ENCODE measurements at regions not wholly inside any gene's neighbourhood (a gene's known extent, or its start where the extent isn't known, plus 50 kb on each side); places are given as distances from the start of the nearest gene placed in this dataset.

DNA sequence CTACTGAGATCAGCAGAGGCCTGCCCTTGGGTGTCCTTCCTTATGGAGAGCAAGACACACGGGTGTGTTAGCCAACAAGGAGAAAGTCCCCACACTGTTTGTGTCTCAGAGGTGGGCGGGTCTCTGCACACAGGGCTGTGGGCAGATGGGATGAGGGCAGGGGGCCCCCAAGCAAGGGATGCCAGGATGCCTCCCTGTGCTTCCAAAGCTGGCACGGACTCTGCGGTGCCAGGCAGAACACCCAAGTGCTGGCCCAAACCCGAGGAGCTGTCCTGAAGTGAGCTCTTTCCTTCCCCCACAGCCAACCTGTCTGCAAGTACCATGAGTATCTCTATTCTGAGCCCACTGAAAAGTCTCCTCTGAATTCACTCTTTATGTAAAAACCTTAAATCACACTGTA, 273.3 kb downstream of the CTTN start:
- TF ChIP-seq, protein P1, sequence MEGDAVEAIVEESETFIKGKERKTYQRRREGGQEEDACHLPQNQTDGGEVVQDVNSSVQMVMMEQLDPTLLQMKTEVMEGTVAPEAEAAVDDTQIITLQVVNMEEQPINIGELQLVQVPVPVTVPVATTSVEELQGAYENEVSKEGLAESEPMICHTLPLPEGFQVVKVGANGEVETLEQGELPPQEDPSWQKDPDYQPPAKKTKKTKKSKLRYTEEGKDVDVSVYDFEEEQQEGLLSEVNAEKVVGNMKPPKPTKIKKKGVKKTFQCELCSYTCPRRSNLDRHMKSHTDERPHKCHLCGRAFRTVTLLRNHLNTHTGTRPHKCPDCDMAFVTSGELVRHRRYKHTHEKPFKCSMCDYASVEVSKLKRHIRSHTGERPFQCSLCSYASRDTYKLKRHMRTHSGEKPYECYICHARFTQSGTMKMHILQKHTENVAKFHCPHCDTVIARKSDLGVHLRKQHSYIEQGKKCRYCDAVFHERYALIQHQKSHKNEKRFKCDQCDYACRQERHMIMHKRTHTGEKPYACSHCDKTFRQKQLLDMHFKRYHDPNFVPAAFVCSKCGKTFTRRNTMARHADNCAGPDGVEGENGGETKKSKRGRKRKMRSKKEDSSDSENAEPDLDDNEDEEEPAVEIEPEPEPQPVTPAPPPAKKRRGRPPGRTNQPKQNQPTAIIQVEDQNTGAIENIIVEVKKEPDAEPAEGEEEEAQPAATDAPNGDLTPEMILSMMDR (IDR thresholded peaks at IDR 0.05), result no peak
- no peak for TF ChIP-seq ZFX (IDR thresholded peaks at IDR 0.05; ENCODE audit: borderline replicate concordance)
